Kidney capillary endothelial cell (primary cell): ENCODE measurements at regions not wholly inside any gene's neighbourhood (a gene's known extent, or its start where the extent isn't known, plus 50 kb on each side); places are given as distances from the start of the nearest gene placed in this dataset.
A peak's percentile ranks its signal among the peaks of the same experiment; 100 is the strongest.
"Not testable (repeated sequence)": the region's sequence is repeated elsewhere in the genome, so short reads cannot be mapped to it uniquely, and the experiment has no call there.

Source experiments
- DNase-seq: peaks from one replicate; pipeline ENCODE4 v3.0.0-alpha.2; 2018; ENCODE audit warnings: low spot score

- not testable (repeated sequence) for DNase-seq
Measured at GRCh38 chr16:29328528-29328927, 78.0 kb downstream of the NPIPB11 start.

DNA sequence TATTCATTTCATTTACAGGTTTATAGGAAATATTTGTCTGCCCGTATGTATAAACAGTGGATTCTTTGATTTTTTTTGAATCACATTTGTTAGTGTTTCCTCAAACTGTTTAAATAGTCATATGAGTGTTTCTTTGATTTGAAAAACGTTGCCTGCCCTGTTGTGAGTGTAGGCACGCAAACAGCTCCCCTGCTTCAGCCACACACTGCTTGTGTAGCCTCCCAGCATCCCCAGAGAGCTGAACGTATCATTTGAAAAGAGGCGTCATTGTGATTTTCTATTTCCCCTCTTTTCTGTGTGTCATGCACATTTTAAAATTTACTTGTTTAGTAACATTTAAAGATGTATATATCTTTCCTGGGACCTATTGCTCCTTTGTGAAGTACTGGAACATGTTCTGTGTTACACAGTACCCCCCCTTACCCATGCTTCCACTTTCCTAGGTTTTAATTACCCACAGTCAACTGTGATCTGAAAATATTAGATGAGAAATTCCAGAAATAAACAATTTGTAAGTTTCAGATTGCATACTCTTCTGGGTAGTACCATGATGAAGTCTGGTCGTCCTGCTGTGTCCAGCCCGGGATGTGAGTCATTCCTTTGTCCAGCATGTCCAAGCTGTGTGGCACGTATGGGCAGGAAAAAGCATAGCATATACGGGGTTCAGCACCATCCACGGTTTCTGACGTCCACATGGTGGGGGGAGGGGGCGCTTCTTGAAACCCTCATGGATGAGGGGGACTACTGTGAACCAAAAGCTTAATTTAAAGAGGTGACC lies 78.7 kb downstream of the NPIPB11 start:
- DNase-seq, result peak; percentile 72

DNA sequence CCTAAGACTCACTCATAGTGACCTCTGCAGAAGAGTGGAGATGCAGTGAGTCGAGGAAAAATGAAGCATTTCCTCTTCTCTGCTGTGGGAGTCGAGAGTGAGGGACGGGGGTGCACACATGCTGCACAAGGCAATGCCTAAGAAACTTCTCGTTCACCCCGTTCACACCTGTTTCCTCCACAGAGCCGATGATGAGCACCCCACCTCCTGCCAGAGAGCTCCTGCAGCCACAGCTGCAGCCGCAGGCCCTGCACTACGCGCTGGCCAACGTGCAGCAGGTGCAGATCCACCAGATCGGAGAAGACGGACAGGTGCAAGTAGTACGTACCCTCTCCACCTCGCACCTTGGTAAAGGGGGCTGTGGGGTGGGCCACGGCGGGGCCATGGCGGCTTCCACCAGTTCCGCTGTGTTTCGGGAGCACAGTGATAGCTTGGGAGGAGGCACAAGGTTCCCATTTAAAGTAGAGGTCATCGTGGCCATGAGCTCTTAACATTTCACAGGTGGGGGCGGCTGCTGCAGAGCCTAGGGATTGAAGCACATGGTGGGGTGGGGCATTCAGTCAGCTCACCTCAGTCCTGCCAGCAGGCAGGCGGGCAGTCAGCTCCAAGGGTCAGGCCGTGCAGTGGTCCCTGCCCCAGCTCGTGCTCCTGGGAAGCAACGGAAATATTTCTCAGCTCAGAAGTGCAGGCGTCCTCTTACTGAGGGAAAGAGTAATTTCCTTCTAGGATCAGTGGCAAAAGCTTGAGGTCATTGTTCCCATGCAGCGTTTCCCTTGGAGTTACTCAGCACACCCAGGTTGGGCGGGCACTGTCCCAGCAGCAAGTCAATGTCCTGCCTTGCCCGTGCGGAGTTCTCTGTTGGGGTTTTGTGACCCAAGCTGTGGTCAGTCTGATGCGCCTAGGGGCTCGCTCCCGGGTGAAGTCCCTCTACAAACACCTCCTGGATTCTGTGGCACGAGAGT lies 80.1 kb downstream of the NPIPB11 start:
- not testable (repeated sequence) for DNase-seq

- DNase-seq, result not testable (repeated sequence)
Measured at GRCh38 chr16:29323725-29324124, 82.8 kb downstream of the NPIPB11 start.

GRCh38 chr16:29321585-29321984 lies 84.9 kb downstream of the NPIPB11 start:
- no peak for DNase-seq

DNA sequence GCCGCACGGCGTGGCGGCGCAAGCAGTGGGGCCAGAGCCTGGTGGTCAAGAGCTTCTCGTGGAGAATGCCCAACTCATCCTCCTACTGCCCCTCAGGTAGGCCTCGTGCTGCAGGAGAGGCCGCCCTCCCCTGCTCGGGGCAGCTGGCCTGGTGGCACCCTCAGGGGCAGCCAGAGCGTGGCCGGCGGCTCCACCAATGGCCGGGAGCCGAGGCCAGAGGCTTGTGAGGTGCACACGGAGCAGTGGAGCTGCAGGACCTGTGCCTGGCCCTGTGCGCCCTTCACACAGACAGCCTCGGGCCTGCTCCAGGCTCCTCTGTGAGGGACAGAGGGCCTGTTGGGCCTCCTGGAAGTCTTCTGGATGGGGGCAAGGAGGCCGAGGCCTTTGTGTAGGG lies 85.5 kb downstream of the NPIPB11 start:
- no peak for DNase-seq

DNA sequence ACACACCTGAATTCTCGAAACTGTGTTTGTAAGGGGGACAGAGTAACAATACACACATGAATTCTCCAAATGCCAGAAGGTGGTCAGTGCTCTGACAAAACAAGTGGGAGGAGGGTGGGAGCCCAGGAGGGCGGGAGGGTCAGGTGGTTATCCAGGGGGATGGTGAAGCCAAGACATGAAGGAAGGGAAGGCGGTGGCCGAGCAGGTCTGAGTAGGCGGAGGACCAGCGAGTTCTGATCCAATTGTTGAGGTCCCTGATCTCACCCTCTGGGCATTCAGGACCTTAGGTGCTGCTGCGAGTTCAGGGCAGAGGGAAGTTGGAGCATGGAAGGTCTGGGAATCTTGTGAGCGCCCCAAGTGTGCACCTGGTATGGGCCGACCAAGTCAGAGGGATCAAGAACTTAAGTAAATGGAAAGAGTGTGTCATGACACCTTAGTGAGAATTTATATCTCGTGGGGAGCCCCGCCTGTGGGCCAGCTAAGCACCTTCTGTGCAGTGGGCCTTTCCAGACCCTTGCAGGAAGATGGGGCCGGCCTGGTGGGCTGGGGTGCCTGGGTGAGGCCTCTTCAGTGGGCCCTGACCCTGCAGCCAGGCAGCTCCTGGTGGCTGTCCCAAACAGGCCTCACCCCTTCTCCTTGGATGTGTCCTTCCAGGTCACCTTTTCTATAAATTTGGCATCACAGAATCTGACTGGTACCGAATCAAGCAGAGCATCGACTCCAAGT lies 86.1 kb downstream of the NPIPB11 start:
- no peak for DNase-seq

- no peak for DNase-seq
Measured at GRCh38 chr16:29319726-29320125, 86.8 kb downstream of the NPIPB11 start.

DNA sequence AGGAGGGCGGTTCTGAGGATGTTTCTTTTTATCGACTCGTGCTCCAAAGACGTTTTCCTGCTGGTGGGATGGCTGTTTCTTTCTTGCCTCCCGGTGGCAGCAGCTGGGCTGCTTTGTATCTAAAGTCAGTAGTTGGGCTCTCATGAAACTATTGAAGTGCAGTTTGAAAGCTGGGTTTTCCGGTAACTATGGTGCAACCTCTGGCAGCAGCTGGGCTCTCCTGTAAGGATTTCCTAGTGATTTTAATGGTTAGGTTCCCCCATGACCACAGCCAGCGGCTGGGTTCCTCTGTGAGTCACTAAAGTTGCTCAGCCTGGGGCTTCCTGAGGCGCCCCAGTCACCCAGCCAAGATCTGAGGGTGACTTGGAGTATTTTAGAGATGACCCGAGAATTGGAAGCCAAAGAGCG lies 87.9 kb downstream of the NPIPB11 start:
- peak; percentile 33 for DNase-seq

DNA sequence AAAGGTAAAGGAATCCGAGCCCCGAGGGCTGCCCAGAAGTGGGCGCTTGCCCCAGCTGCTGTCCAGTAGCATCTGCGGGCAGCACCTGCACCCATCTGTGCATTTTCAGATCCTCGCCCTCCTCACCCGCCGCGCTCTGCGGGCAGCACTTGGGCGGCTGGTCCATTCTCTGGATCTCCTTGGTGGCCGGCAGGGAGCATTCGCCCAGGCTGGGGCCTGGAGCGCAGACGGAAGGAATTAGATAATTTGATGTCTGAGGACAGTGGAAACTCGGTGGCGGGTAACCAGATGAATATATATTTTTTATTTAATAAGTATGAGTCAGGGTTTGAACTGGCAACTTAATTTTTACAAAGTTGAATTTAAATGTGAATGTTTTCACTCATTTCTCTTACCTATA lies 88.5 kb downstream of the NPIPB11 start:
- DNase-seq, result no peak

DNA sequence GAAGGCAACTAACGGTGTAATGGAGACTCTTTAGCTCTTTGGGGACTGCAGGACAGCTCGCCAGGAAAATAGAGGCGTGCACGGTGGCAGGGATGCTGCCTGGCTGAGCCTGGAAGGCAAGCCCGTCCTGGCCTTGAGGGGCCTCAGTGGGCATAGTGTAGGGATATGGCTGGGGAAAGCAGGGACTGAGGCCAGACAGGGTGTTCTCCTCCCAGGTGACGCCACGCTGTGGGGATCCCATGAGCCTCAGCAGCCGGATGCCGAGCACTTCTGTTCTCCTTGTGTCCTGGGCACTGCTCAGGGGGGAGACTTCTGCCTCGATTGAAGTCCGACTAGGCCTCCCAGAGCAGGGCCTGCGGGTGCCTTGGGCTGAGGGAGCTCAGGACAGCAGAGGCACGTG lies 89.2 kb downstream of the NPIPB11 start:
- no peak for DNase-seq

DNA sequence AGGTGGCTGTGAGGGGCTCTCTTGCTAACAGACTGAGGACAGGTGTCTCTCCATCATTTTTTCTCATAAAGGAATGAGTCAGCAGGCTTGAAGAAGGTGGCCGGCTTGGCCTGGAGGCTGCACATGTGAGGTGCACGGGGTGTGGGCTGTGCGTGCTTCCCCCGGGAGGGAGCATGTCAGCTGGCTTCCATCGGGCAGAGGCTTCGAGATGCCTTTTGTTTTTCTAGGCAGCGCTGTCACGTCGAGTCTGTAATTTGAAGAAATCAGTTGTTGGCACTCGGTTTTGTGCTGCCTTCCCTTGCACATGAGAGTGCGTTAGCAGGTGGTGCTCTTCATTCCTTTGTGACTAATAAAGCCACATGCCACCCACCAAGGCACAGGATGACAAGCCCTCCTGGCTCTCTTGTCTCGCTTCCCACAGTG lies 89.7 kb downstream of the NPIPB11 start:
- DNase-seq, result no peak

DNA sequence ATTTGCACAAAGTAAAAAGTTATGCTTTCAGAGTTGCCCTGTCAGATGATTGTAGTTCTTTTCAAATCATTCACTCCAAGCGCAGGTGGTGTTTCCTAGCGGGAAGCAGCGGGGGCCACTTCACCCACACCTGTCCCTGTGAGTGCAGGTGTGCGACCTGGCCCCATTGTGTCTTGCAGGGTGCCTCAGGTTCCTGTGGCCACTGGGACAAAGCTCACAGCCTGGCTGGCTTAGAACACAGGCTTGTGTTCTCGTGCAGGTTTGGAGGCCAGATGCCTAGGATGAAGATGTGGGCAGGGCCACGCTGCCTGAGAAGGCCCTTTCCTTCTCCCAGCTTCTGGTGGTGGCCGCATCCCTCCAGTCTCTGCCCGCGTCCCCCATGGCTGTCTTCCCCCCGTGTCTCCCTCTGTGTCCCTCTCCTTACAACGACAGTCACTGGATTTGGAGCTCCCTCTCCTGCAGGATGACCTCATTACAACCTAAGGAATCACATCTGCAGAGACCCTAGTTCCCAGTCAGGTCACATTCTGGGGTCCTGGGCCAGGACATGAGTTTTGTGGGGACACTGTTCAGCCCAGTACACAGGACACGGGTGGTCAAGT lies 90.5 kb downstream of the NPIPB11 start:
- no peak for DNase-seq

DNA sequence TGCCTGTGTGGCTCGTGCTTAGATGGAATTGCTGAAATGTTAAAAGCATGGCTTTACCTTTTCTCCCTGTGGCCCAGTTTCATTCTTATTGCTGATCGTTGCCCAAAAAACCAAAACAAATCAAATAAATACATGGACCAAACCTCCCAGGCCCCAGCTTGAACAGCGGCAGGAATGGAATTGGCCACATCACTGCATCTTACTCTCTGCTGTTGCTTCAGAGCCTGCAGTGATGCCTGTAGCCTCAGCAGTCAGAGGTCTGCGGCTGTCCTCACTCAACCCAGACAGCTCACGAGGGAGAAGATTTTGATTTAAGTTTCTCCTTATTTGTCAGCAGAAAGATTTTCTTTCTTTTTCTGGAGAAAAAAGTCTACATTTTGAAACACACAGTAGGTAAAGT lies 91.5 kb downstream of the NPIPB11 start:
- DNase-seq, result no peak

DNA sequence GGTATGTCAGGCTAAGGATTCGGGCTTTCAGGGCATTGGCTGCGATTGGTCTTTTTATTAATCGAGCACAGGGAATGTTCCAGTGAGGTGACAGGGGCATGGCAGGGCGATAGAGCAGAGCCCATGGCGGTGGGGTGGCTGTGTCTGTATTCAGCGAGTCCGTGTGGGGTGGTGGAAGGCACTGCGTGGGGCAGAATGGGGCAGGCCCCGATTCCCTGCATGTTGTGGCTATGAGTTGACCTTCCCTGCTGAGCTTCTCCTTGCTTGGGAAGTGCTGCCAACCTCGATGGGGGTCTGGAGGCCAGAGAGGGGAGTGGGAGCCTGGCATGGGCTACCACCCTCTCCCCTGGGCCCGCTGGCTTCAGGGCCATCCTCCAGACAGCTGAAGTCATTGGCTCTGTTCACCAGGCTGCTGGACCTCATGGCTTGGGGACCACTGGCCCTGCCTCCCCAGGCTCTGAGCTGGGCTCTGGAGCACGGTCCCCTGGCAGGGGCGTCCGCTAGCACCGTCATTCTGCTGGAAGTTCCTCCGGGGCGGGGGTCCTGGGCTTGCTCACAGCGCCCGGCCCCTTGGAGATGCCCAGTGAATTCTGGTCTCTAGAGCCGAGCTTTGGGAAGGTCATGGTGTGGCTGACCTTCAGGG lies 92.1 kb downstream of the NPIPB11 start:
- DNase-seq, result no peak

- DNase-seq, result no peak
Measured at GRCh38 chr16:29313559-29314048, 92.9 kb downstream of the NPIPB11 start.

- DNase-seq, result no peak
Measured at GRCh38 chr16:29312835-29313558, 93.5 kb downstream of the NPIPB11 start.

DNA sequence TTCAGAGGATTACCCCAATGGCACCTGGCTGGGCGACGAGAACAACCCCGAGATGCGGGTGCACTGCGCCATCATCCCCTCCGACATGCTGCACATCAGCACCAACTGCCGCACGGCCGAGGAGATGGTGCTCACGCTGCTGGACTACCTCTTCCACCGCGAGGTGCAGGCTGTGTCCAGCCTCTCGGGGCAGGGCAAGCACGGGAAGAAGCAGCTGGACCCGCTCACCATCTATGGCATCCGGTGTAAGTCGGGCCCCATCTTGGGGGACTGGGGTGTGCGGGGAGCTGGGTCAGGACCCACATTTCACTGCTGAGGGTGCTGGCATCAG lies 94.2 kb downstream of the NPIPB11 start:
- DNase-seq, result not testable (repeated sequence)

DNA sequence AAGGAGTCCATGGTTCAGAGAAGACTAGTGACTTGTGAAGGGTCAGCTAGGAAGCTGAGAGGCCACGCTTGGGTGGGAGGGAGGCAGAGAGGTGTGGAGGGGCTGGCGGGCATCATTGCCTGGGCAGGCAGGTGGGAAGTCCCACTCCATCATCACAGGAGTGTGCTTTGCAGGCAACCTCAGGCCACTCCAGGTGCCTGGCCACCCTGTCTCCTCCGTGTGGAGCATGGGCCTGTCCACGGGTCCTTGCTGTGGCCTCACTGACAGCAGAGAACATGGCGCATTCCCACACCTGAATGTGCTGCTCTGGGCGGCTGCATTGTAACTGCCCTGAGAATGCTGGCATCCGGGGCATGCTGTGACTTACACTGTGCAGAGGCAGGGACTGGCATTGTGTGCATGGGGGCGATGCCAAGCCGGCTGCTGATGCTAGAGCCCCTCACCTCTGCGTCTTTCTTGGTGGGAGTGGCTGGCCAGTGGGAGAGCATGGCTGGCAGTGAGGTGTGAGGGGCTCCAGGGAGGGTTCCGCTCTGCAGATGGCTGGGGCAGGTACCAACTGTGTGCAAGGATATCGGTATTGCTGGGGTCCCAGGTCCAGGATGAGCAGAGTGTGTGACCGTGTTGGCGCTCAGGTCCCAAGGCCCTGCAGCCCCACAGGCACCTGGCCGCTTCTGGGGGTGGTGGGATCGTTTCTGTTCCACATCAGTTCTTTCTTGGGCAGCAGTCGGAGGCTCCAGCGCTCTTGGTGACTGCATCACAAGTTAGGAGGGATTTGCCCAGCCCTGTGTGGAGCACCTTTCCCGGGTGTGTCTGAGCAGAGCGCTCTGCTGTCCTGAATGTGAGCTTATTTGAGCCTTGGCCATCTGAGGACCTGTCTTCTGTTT lies 94.8 kb downstream of the NPIPB11 start:
- no peak for DNase-seq

DNA sequence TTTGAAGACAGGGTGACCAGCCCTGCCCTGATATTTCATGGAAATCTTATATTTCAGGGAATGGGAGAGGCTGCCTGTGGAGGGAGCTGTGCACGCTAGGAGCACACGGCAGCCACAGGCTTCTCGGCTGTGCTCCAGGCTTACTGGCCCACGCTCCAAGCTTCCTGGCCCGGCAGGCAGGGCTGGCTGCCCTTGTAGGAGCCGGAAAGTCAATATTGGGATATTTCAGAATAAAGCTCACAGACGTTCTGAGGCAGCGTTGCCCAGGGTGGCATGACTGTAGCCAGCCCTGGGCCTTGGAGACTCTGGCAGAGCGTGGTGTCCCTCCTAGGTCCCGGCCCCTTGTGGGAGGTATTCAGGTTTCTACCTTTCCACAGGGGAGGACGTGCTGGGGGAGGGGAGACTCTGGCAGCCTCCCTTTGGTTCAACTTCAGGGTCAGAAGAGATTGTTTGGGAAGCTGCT lies 95.6 kb downstream of the NPIPB11 start:
- no peak for DNase-seq
